ENCODE measurements at regions not wholly inside any gene's neighbourhood (a gene's known extent, or its start where the extent isn't known, plus 50 kb on each side); places are given as distances from the start of the nearest gene placed in this dataset.

- no peak overlapping the region for H3K18ac ChIP-seq (ENCODE audit: low read depth, low read length)
- H3K4me1 ChIP-seq (ENCODE audit: control insufficient read depth, insufficient read depth, low read length): no peaks in the 10 kb centered on the region
- no peak overlapping the region for H2BK5ac ChIP-seq (ENCODE audit: low read depth, low read length, poor library complexity, severe bottlenecking)
- H3K4me3 ChIP-seq (ENCODE audit: insufficient read depth, low read depth, low read length): no peak overlapping the region
- no peak overlapping the region for H3K56ac ChIP-seq (ENCODE audit: extremely low read depth, insufficient read depth, low read length)
- H2AFZ ChIP-seq (replicated peaks; ENCODE audit: low read length, poor library complexity): no peak overlapping the region
- H3K4ac ChIP-seq (ENCODE audit: low read depth, low read length): no peak overlapping the region
- H4K8ac ChIP-seq (ENCODE audit: low read depth in 2 of 2, low read length in 2 of 2): no peak overlapping the region
- in situ Hi-C loops (cut with MboI; ENCODE audit: low sequenced_read_pairs) (no loop called here), intact Hi-C loops (cut with micrococcal nuclease) (no loop called here), dilution Hi-C loops (cut with HindIII; ENCODE audit: low sequenced_read_pairs, unreplicated experiment) (no loop called here)
- H2BK120ac ChIP-seq (ENCODE audit: low read depth, low read length): no peak overlapping the region
- POLR2A ChIA-PET (ENCODE audit: unreplicated experiment): no interaction called here
- no peak for ATAC-seq (ENCODE audit: low read depth)
- no peak overlapping the region for H3K14ac ChIP-seq (replicated peaks; ENCODE audit: low read depth, low read length)
- no peaks in the 10 kb centered on the region for H3K9me3 ChIP-seq (ENCODE audit: control insufficient read depth, insufficient read depth, low read length)
- no peak overlapping the region for H2BK15ac ChIP-seq (ENCODE audit: low read depth, low read length)
- no peaks in the 10 kb centered on the region for H3K27me3 ChIP-seq (ENCODE audit: control insufficient read depth, insufficient read depth, low read length)
- H3K36me3 ChIP-seq (ENCODE audit: control insufficient read depth, insufficient read depth, low read length): no peaks in the 10 kb centered on the region
- H4K5ac ChIP-seq (ENCODE audit: low read depth, low read length): no peak overlapping the region
- no peak overlapping the region for H2AK5ac ChIP-seq (ENCODE audit: low read depth, low read length)
- BruUV-seq (replicated peaks): no TSS peak
- no peak overlapping the region for H3K9ac ChIP-seq (ENCODE audit: low read depth, low read length)
- H3K4me2 ChIP-seq (ENCODE audit: low read depth, low read length): no peak overlapping the region
- DNase-seq: peak; percentile 28
- CTCF ChIA-PET: interaction anchor here (1.5 kb wide), 1 partner anchor 10 kb away, joined by 6 read pairs; no protein-coding TSS in a partner anchor
- TF ChIP-seq MXI1 (IDR thresholded peaks at IDR 0.05; ENCODE audit: borderline replicate concordance, low read depth, low read length): no peak
- TF ChIP-seq CEBPB (IDR thresholded peaks at IDR 0.05; ENCODE audit: low read depth, low read length): peak; percentile 47; the same call in 1 of the 2 replicates
- no peak for TF ChIP-seq MAFK (IDR thresholded peaks at IDR 0.05; ENCODE audit: low read depth, low read length)
- TF ChIP-seq MAZ (IDR thresholded peaks at IDR 0.05; ENCODE audit: borderline replicate concordance, low read depth, low read length): no peak
- no peak for TF ChIP-seq USF2 (IDR thresholded peaks at IDR 0.05; ENCODE audit: low read depth, low read length)
- no peaks in the 10 kb centered on the region for H3K79me1 ChIP-seq (ENCODE audit: low read depth in 1 of 2, low read length in 2 of 2)
- H4K20me1 ChIP-seq (ENCODE audit: insufficient read depth, low read length): no peaks in the 10 kb centered on the region
- H3K9me1 ChIP-seq (ENCODE audit: insufficient read depth, low read length): no peaks in the 10 kb centered on the region
- no peak overlapping the region for H4K91ac ChIP-seq (ENCODE audit: insufficient read depth, low read depth, low read length)
- H3K27ac ChIP-seq (ENCODE audit: insufficient read depth, low read length): no peak overlapping the region
- H3K23ac ChIP-seq (ENCODE audit: low read depth, low read length): no peak overlapping the region
- H2AK9ac ChIP-seq (replicated peaks; ENCODE audit: low read depth, low read length, poor library complexity): no peak overlapping the region
- no peak overlapping the region for H2BK20ac ChIP-seq (ENCODE audit: low read depth, low read length)
These were observed 950.9 kb upstream of the CHORDC1 start for GRCh38 chr11:91173701-91174100.

Measured in IMR-90 (cell line).